Inflammatory macrophage (primary cell): ENCODE measurements at regions not wholly inside any gene's neighbourhood (a gene's known extent, or its start where the extent isn't known, plus 50 kb on each side); places are given as distances from the start of the nearest gene placed in this dataset.
"Not testable (repeated sequence)": the region's sequence is repeated elsewhere in the genome, so short reads cannot be mapped to it uniquely, and the experiment has no call there.

ENCODE experiments used
- DNase-seq, 2 donors: peaks; one replicate each; pipeline ENCODE4 v3.0.0-alpha.2; 2020 to 2022

- peak; percentile 41 to 49 for DNase-seq
These were observed 50.6 kb upstream of the ZNG1B start for GRCh38 chr2:113386780-113387433.

GRCh38 chr2:113379621-113380020 is 57.9 kb upstream of the ZNG1B start:
- DNase-seq: not testable (repeated sequence)

- DNase-seq: peak; percentile 84 to 94
These were observed 60.5 kb upstream of the ZNG1B start for GRCh38 chr2:113376913-113377445.

GRCh38 chr2:113376253-113376912 is 61.1 kb upstream of the ZNG1B start:
- DNase-seq: no peak

- peak; percentile 20 to 42 for DNase-seq
These were observed 62.6 kb upstream of the ZNG1B start for GRCh38 chr2:113374857-113375256.

GRCh38 chr2:113372258-113372834 is 65.1 kb upstream of the ZNG1B start:
- not testable (repeated sequence) for DNase-seq

GRCh38 chr2:113370478-113371091 is 66.9 kb upstream of the ZNG1B start:
- peak; percentile 84 to 85 for DNase-seq

GRCh38 chr2:113370030-113370429 is 67.5 kb upstream of the ZNG1B start:
- no peak for DNase-seq

- DNase-seq: peak; percentile 34 to 46
These were observed 68.9 kb upstream of the ZNG1B start for GRCh38 chr2:113368581-113368980.

- not testable (repeated sequence) for DNase-seq
These were observed 70.7 kb upstream of the ZNG1B start for GRCh38 chr2:113366821-113367220.

GRCh38 chr2:113365791-113366190 is 71.7 kb upstream of the ZNG1B start:
- peak; percentile 78 to 86 for DNase-seq

- not testable (repeated sequence) for DNase-seq
These were observed 72.2 kb upstream of the ZNG1B start for GRCh38 chr2:113365290-113365689.

- no peak for DNase-seq
These were observed 76.4 kb upstream of the ZNG1B start for GRCh38 chr2:113361051-113361450.

- DNase-seq: no peak
These were observed 78.3 kb upstream of the PAX8 start for GRCh38 chr2:113357071-113357470.

- not testable (repeated sequence) for DNase-seq
These were observed 77.6 kb upstream of the PAX8 start for GRCh38 chr2:113356284-113356683.

GRCh38 chr2:113355339-113356015 is 76.8 kb upstream of the PAX8 start:
- DNase-seq: peak; percentile 36 to 49

- DNase-seq: peak; percentile 24 to 44
These were observed 72.9 kb upstream of the PAX8 start for GRCh38 chr2:113351375-113352355.

GRCh38 chr2:113343800-113344199 is 65.1 kb upstream of the PAX8 start:
- DNase-seq: not testable (repeated sequence)

GRCh38 chr2:113342650-113343049 is 63.9 kb upstream of the PAX8 start:
- peak; percentile 83 to 85 for DNase-seq

GRCh38 chr2:113341870-113342253 is 63.1 kb upstream of the PAX8 start:
- DNase-seq: not testable (repeated sequence)

GRCh38 chr2:113341191-113341869 is 62.6 kb upstream of the PAX8 start:
- no peak for DNase-seq
